HCT116 (cell line): ENCODE measurements at regions not wholly inside any gene's neighbourhood (a gene's known extent, or its start where the extent isn't known, plus 50 kb on each side); places are given as distances from the start of the nearest gene placed in this dataset.

Experiments
- ATAC-seq: fragments of 200-7000 bp; cut with Tn5 transposase; 2 replicates; pipeline ENCODE4 v1.9.1; 2020; ENCODE audit warnings: mild to moderate bottlenecking, moderate library complexity
- BruUV-seq: library from RNA; stranded (reverse); fragments of 400-500 nt; replicated peaks from 2 replicates; lab custom pipeline; 2021; lab: Mats Ljungman, UMichigan
- CTCF ChIA-PET: fragments of 300-600 bp; sonication (Branson Sonifier 250); formaldehyde crosslinking; loops from one replicate; lab custom pipeline; 2021; ENCODE audit warnings: antibody characterized with exemption; lab: Charles Lee
- POLR2A ChIA-PET: fragments of 300-600, 350-600 bp; sonication (Branson Sonifier 250); formaldehyde crosslinking; loops from one replicate; lab custom pipeline; 2021; ENCODE audit warnings: antibody characterized with exemption; lab: Charles Lee
- RAD21 ChIA-PET, 2 experiments: fragments of 300-600 bp; sonication (Branson Sonifier 250); formaldehyde crosslinking; loops; one replicate each; lab custom pipeline; 2023; ENCODE audit warnings: low total read pairs in 2 of 2; ENCODE audit not compliant: uncharacterized antibody in 2 of 2, unreplicated experiment in 2 of 2, low non-redundant PET in 1 of 2; lab: Charles Lee
- DNase-seq: peaks from one replicate; pipeline ENCODE4 v3.0.0-alpha.2; 2010; ENCODE audit warnings: low read depth, low spot score
- H2AFZ ChIP-seq: fragments of 200-600 bp; shearing (Covaris generic), sonication (generic); 2 replicates; pipeline ENCODE4 v1.6.1; 2017; ENCODE audit warnings: low read depth, mixed run types, mixed read lengths, antibody characterized with exemption, low read length; ENCODE audit not compliant: poor library complexity, severe bottlenecking
- H3K27ac ChIP-seq: 2 replicates; pipeline ENCODE4 v1.5.1; 2012; ENCODE audit warnings: low read depth, low read length
- H3K27me3 ChIP-seq: fragments of 200-600 bp; sonication (generic); 2 replicates; pipeline ENCODE4 v1.6.1; 2016; ENCODE audit warnings: mixed run types, low read length, mixed read lengths; ENCODE audit not compliant: insufficient read depth
- H3K36me3 ChIP-seq, 2 experiments: fragments of 200-500 bp in 1 of 2; fragments of 200-600 bp in 1 of 2; sonication (Bioruptor generic) in 1 of 2; sonication (generic) in 1 of 2; 2 replicates each; pipeline versions ENCODE4 v1.5.1 to v1.6.1; 2014 to 2016; ENCODE audit warnings: low read length in 2 of 2, inconsistent platforms in 1 of 2, mixed read lengths in 1 of 2, mixed run types in 1 of 2; ENCODE audit not compliant: insufficient read depth in 2 of 2, control insufficient read depth in 1 of 2
- H3K4me1 ChIP-seq, 2 experiments: fragments of 200-600 bp in 1 of 2; sonication (generic) in 1 of 2; 2 replicates each; pipeline versions ENCODE4 v1.5.1 to v1.6.1; 2012 to 2017; ENCODE audit warnings: low read length in 2 of 2, inconsistent platforms in 1 of 2, mild to moderate bottlenecking in 1 of 2, mixed read lengths in 1 of 2, mixed run types in 1 of 2, moderate library complexity in 1 of 2; ENCODE audit not compliant: insufficient read depth in 2 of 2, control insufficient read depth in 1 of 2
- H3K4me2 ChIP-seq: fragments of 200-600 bp; sonication (generic); 2 replicates; pipeline ENCODE4 v1.6.1; 2017; ENCODE audit warnings: mixed run types, low read length, mixed read lengths
- H3K4me3 ChIP-seq, 2 experiments: fragments of 200-600 bp in 1 of 2; sonication (generic) in 1 of 2; replicated peaks in 1 of 2; 2 replicates each; pipeline ENCODE4 v1.5.1; 2011 to 2016; ENCODE audit warnings: low read length in 2 of 2, control low read depth in 1 of 2, low read depth in 1 of 2, mild to moderate bottlenecking in 1 of 2, mixed read lengths in 1 of 2, mixed run types in 1 of 2
- H3K79me2 ChIP-seq: fragments of 200-600 bp; sonication (generic); 2 replicates; pipeline ENCODE4 v1.6.1; 2017; ENCODE audit warnings: mild to moderate bottlenecking, mixed run types, low read length, moderate library complexity, mixed read lengths; ENCODE audit not compliant: insufficient read depth
- H3K9ac ChIP-seq: fragments of 200-600 bp; sonication (generic); 2 replicates; pipeline ENCODE4 v1.6.1; 2016; ENCODE audit warnings: low read length, mixed read lengths
- H3K9me2 ChIP-seq: fragments of 200-600 bp; sonication (generic), shearing (Covaris generic); 2 replicates; pipeline ENCODE4 v1.6.1; 2017; ENCODE audit warnings: mixed run types, mild to moderate bottlenecking, moderate library complexity; ENCODE audit not compliant: insufficient read depth
- H3K9me3 ChIP-seq, 2 experiments: fragments of 200-500 bp in 1 of 2; fragments of 200-600 bp in 1 of 2; sonication (Bioruptor generic) in 1 of 2; sonication (generic) in 1 of 2; 2 replicates each; pipeline ENCODE4 v1.6.1; 2014 to 2017; ENCODE audit warnings: low read length in 2 of 2, mixed read lengths in 2 of 2, inconsistent platforms in 1 of 2, low read depth in 1 of 2, mild to moderate bottlenecking in 1 of 2, mixed run types in 1 of 2, moderate library complexity in 1 of 2; ENCODE audit not compliant: control insufficient read depth in 1 of 2, insufficient read depth in 1 of 2
- H4K20me1 ChIP-seq: fragments of 200-600 bp; sonication (generic), shearing (Covaris generic); 2 replicates; pipeline ENCODE4 v1.6.1; 2017; ENCODE audit warnings: mixed run types, mild to moderate bottlenecking, moderate library complexity; ENCODE audit not compliant: insufficient read depth
- CEBPB ChIP-seq: IDR thresholded peaks from 2 replicates; pipeline ENCODE4 v1.6.1; 2012; ENCODE audit warnings: low read depth
- EGR1 ChIP-seq: IDR thresholded peaks from 2 replicates; pipeline ENCODE4 v1.6.1; 2012; ENCODE audit warnings: low read depth
- EZH2 ChIP-seq: fragments of 200-600 bp; sonication (generic); IDR thresholded peaks from 2 replicates; pipeline ENCODE4 v1.6.1; 2017; ENCODE audit warnings: antibody characterized with exemption, mixed run types
- EZH2phosphoT487 ChIP-seq: fragments of 200-600 bp; IDR thresholded peaks from 2 replicates; pipeline ENCODE4 v1.6.1; 2018; ENCODE audit warnings: antibody characterized with exemption, borderline replicate concordance
- FOSL1 ChIP-seq: IDR thresholded peaks from 2 replicates; pipeline ENCODE4 v1.6.1; 2012; ENCODE audit warnings: low read depth
- JUND ChIP-seq: IDR thresholded peaks from 2 replicates; pipeline ENCODE4 v1.6.1; 2012
- POLR2A ChIP-seq: IDR thresholded peaks from 2 replicates; pipeline ENCODE4 v1.7.0; 2011; ENCODE audit warnings: borderline replicate concordance; ENCODE audit not compliant: insufficient read depth, insufficient read length; ENCODE audit errors: extremely low read depth
- POLR2AphosphoS5 ChIP-seq: IDR thresholded peaks from 2 replicates; pipeline ENCODE4 v1.6.1; 2011; ENCODE audit warnings: mild to moderate bottlenecking, low read depth, low read length, moderate library complexity
- SRF ChIP-seq: IDR thresholded peaks from 2 replicates; pipeline ENCODE4 v1.6.1; 2012; ENCODE audit warnings: low read depth
- TCF7L2 ChIP-seq: IDR thresholded peaks from 2 replicates; pipeline ENCODE4 v1.7.0; 2011; ENCODE audit warnings: borderline replicate concordance, inconsistent platforms; ENCODE audit not compliant: insufficient read depth, insufficient read length; ENCODE audit errors: extremely low read depth
- ZFX ChIP-seq: fragments of 450-650 bp; IDR thresholded peaks from 2 replicates; pipeline ENCODE4 v1.6.1; 2017
- ZNF274 ChIP-seq: fragments of 200-500 bp; sonication (Bioruptor generic); IDR thresholded peaks from 2 replicates; pipeline ENCODE4 v1.6.1; 2014; ENCODE audit warnings: mild to moderate bottlenecking, low read depth, low read length, inconsistent platforms
- intact Hi-C: fragments of 100-400 bp; cut with micrococcal nuclease; formaldehyde crosslinking; loops from 2 replicates; pipeline ENCODE4 v1.10.0; 2022
- TF ChIP-seq, protein P1 (sequence below): IDR thresholded peaks from 2 replicates; pipeline ENCODE4 v1.6.1; 2012; ENCODE audit warnings: low read depth

DNA sequence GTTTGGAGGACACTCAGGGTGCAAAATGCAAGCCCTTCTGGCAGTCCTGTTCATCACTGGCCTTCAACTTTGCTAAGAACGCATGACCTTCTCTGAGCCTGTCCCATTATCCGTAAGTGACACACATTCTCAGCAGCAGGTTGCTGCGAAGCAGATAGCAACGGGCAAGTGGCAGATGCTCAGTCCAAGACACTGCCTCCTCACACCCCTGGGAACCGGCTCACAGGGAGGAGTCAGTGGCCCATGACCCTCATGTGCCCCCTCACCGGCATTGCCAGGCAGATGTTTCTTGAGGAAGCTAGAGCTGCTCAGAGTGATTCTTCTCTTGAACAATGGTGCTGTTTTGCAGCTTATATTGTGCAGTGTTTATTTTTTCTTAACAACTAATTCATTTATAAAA, 737.2 kb upstream of the HS6ST1 start:
- no peak overlapping the region for H3K4me2 ChIP-seq
- H3K9me3 ChIP-seq = no peaks in the 10 kb centered on the region
- intact Hi-C loops = no loop called here
- no peaks in the 10 kb centered on the region for H3K36me3 ChIP-seq
- no peaks in the 10 kb centered on the region for H3K9me2 ChIP-seq
- H3K9ac ChIP-seq = no peak overlapping the region
- no peaks in the 10 kb centered on the region for H3K4me1 ChIP-seq
- RAD21 ChIA-PET = no interaction called here
- ATAC-seq (no peak), DNase-seq (no peak)
- H3K27me3 ChIP-seq = no peaks in the 10 kb centered on the region
- TF ChIP-seq EZH2 (no peak), POLR2AphosphoS5 (no peak), JUND (no peak), ZFX (no peak), EGR1 (no peak), TCF7L2 (no peak), CEBPB (no peak), EZH2phosphoT487 (no peak), POLR2A (no peak), SRF (no peak), FOSL1 (no peak), ZNF274 (no peak)
- TF ChIP-seq, protein P1, sequence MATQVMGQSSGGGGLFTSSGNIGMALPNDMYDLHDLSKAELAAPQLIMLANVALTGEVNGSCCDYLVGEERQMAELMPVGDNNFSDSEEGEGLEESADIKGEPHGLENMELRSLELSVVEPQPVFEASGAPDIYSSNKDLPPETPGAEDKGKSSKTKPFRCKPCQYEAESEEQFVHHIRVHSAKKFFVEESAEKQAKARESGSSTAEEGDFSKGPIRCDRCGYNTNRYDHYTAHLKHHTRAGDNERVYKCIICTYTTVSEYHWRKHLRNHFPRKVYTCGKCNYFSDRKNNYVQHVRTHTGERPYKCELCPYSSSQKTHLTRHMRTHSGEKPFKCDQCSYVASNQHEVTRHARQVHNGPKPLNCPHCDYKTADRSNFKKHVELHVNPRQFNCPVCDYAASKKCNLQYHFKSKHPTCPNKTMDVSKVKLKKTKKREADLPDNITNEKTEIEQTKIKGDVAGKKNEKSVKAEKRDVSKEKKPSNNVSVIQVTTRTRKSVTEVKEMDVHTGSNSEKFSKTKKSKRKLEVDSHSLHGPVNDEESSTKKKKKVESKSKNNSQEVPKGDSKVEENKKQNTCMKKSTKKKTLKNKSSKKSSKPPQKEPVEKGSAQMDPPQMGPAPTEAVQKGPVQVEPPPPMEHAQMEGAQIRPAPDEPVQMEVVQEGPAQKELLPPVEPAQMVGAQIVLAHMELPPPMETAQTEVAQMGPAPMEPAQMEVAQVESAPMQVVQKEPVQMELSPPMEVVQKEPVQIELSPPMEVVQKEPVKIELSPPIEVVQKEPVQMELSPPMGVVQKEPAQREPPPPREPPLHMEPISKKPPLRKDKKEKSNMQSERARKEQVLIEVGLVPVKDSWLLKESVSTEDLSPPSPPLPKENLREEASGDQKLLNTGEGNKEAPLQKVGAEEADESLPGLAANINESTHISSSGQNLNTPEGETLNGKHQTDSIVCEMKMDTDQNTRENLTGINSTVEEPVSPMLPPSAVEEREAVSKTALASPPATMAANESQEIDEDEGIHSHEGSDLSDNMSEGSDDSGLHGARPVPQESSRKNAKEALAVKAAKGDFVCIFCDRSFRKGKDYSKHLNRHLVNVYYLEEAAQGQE = no peak
- H3K4me3 ChIP-seq = no peak overlapping the region
- H4K20me1 ChIP-seq = no peaks in the 10 kb centered on the region
- no peak overlapping the region for H3K27ac ChIP-seq
- CTCF ChIA-PET = no interaction called here
- H3K79me2 ChIP-seq = no peaks in the 10 kb centered on the region
- no peak overlapping the region for H2AFZ ChIP-seq
- BruUV-seq = no TSS peak
- POLR2A ChIA-PET = no interaction called here
